ENCODE measurements at regions not wholly inside any gene's neighbourhood (a gene's known extent, or its start where the extent isn't known, plus 50 kb on each side); places are given as distances from the start of the nearest gene placed in this dataset.

DNA sequence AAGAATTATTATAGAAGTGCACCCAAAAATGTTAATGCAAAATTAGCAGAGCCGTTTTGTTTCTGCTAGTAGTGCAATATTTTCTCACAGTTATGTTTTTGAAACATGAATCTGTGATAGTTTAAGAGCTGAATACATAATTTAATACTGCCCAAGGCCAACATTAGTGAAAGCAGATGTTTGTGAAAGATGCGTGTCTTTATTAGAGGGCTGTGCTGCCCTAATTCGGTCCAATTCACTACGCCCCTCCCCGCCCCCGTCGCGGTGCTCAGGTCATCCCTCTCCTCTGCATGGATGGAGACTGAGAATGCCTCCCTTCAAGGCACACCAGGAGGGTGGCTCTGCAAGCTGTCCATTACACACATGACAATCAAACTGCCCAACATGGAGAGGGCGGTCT lies 172.0 kb downstream of the TEX36 start:
- Mint-ChIP-seq H3K4me3 (ENCODE audit: unreplicated experiment) (no peak overlapping the region), H3K27me3 (ENCODE audit: low read depth) (peaks cover 15% of the 10 kb centered on the region), H3K9me3 (ENCODE audit: low read depth) (no peaks in the 10 kb centered on the region), H3K27ac (ENCODE audit: unreplicated experiment) (no peak overlapping the region), H3K4me1 (ENCODE audit: low read depth) (peaks cover 4% of the 10 kb centered on the region), H3K36me3 (ENCODE audit: low read depth) (no peaks in the 10 kb centered on the region)
- DNase-seq (ENCODE audit: low spot score): no peak
- TF ChIP-seq, protein P1, sequence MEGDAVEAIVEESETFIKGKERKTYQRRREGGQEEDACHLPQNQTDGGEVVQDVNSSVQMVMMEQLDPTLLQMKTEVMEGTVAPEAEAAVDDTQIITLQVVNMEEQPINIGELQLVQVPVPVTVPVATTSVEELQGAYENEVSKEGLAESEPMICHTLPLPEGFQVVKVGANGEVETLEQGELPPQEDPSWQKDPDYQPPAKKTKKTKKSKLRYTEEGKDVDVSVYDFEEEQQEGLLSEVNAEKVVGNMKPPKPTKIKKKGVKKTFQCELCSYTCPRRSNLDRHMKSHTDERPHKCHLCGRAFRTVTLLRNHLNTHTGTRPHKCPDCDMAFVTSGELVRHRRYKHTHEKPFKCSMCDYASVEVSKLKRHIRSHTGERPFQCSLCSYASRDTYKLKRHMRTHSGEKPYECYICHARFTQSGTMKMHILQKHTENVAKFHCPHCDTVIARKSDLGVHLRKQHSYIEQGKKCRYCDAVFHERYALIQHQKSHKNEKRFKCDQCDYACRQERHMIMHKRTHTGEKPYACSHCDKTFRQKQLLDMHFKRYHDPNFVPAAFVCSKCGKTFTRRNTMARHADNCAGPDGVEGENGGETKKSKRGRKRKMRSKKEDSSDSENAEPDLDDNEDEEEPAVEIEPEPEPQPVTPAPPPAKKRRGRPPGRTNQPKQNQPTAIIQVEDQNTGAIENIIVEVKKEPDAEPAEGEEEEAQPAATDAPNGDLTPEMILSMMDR (IDR thresholded peaks at IDR 0.05): no peak

DNA sequence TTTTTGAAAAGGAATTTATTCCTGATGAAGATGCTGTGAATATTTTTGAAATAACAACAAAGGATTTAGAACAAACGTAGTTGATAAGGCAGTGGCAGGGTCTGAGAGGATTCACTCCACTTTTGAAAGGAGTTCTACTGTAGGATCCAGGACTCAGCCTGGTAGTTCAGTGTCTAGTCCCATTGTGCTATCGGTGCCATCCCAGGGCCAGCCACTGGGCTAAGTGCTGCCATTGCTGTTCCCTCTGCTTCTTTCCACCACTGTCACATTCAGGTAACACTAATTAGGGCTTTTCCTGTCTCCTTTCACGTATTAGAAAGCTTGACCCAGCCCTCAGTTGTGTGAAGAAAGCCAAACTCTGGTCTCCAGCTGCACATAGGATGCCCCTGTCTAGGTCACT lies 177.3 kb downstream of the TEX36 start:
- no peak overlapping the region for H3K4me3 Mint-ChIP-seq (ENCODE audit: unreplicated experiment)
- TF ChIP-seq, protein P1 (IDR thresholded peaks at IDR 0.05): no peak
- peaks cover 6% of the 10 kb centered on the region for H3K27me3 Mint-ChIP-seq (ENCODE audit: low read depth)
- H3K36me3 Mint-ChIP-seq (ENCODE audit: low read depth): no peaks in the 10 kb centered on the region
- DNase-seq (ENCODE audit: low spot score): no peak
- H3K9me3 Mint-ChIP-seq (ENCODE audit: low read depth): peaks cover 8% of the 10 kb centered on the region
- no peak overlapping the region for H3K27ac Mint-ChIP-seq (ENCODE audit: unreplicated experiment)
- H3K4me1 Mint-ChIP-seq (ENCODE audit: low read depth): no peaks in the 10 kb centered on the region

DNA sequence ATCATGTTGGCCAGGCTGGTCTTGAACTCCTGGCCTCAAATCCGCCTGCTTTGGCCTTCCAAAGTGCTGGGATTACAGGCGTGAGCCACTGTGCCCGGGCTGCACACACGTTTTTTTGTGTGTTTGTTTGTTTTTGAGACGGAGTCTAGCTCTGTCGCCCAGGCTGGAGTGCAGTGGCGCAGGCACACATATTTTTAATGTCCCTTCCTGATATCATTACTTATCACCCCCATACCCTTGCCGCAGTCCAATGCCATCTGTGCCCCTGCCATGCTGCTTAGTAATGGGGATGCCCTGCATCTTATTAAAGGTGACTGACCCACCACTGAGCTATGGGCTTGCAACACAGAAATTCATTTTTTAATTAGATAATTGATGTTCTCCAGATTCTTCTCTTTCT lies 180.7 kb downstream of the TEX36 start:
- no peak for DNase-seq (ENCODE audit: low spot score)
- no peak overlapping the region for H3K27ac Mint-ChIP-seq (ENCODE audit: unreplicated experiment)
- no peaks in the 10 kb centered on the region for H3K36me3 Mint-ChIP-seq (ENCODE audit: low read depth)
- TF ChIP-seq, protein P1 (IDR thresholded peaks at IDR 0.05): no peak
- no peaks in the 10 kb centered on the region for H3K4me1 Mint-ChIP-seq (ENCODE audit: low read depth)
- H3K4me3 Mint-ChIP-seq (ENCODE audit: unreplicated experiment): no peak overlapping the region
- H3K27me3 Mint-ChIP-seq (ENCODE audit: low read depth): peaks cover 7% of the 10 kb centered on the region
- H3K9me3 Mint-ChIP-seq (ENCODE audit: low read depth): peaks cover 8% of the 10 kb centered on the region

DNA sequence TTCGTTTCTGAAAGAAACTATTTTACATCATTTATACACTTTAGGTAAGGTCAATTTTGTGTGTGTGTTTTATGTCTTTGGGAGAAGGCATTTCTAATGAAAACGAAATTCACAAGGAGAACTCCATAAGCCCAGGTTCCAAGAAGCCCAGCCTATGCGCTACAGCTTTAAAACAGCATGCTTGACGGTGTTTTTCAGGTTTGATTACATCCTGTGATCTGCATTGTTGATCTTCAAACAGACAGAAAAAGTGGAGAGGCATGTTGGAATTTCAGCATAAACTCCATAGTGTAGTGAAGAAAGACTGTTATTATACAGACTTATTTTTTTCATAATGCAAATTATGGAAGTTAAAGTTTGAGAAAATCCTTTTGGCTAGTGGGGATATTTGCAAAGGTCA lies 187.6 kb downstream of the TEX36 start:
- H3K27me3 Mint-ChIP-seq (ENCODE audit: low read depth): peaks cover 16% of the 10 kb centered on the region
- no peaks in the 10 kb centered on the region for H3K4me1 Mint-ChIP-seq (ENCODE audit: low read depth)
- TF ChIP-seq, protein P1 (IDR thresholded peaks at IDR 0.05): no peak
- no peak overlapping the region for H3K27ac Mint-ChIP-seq (ENCODE audit: unreplicated experiment)
- DNase-seq (ENCODE audit: low spot score): no peak
- H3K9me3 Mint-ChIP-seq (ENCODE audit: low read depth): no peaks in the 10 kb centered on the region
- H3K4me3 Mint-ChIP-seq (ENCODE audit: unreplicated experiment): no peak overlapping the region
- H3K36me3 Mint-ChIP-seq (ENCODE audit: low read depth): no peaks in the 10 kb centered on the region

DNA sequence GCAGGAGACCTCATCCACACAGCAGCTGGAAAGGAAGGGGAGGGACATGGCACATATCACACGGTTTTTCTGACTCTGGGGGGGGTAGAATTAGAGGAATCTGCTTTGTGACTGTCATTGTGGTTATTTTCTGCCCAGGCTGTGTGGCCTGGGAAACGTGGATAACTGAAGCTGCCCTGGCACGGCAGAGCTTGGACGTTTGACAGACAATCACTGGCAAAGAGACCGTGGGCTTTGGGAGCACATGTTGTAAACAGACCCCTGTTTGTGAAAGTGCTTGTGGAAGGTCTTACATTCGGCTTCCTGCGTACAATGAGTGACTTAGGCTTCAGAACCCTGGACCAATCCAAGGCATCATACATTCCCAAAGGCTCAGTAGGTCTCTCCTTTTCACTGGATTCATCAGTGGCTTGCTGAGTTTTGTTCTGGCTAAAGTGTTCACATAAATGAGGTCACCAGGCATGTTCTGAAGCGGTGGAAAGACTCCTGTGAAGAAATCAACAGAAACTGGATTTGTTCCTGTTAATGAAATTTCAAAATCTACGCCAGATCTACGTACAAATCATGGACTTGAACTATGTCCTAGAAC lies 188.2 kb downstream of the TEX36 start:
- TF ChIP-seq, protein P1 (IDR thresholded peaks at IDR 0.05): no peak
- no peaks in the 10 kb centered on the region for H3K9me3 Mint-ChIP-seq (ENCODE audit: low read depth)
- DNase-seq (ENCODE audit: low spot score): no peak
- H3K36me3 Mint-ChIP-seq (ENCODE audit: low read depth): no peaks in the 10 kb centered on the region
- no peaks in the 10 kb centered on the region for H3K4me1 Mint-ChIP-seq (ENCODE audit: low read depth)
- H3K27ac Mint-ChIP-seq (ENCODE audit: unreplicated experiment): no peak overlapping the region
- H3K27me3 Mint-ChIP-seq (ENCODE audit: low read depth): peaks cover 17% of the 10 kb centered on the region
- H3K4me3 Mint-ChIP-seq (ENCODE audit: unreplicated experiment): no peak overlapping the region
